Ascending aorta (tissue), 2 donors: ENCODE measurements at regions not wholly inside any gene's neighbourhood (a gene's known extent, or its start where the extent isn't known, plus 50 kb on each side); places are given as distances from the start of the nearest gene placed in this dataset.

Experiments used
- DNase-seq, 2 donors: peaks; one replicate each; pipeline ENCODE4 v3.0.0-alpha.2; 2019; ENCODE audit warnings: low spot score in 2 of 2
- H3K27ac ChIP-seq, 2 donors: fragments of 200-600 bp; sonication (generic); one replicate each; pipeline ENCODE4 v1.5.1; 2016 to 2017; ENCODE audit warnings: mild to moderate bottlenecking in 1 of 2
- H3K27me3 ChIP-seq: fragments of 200-600 bp; sonication (generic); one replicate; pipeline ENCODE4 v1.5.1; 2017
- H3K36me3 ChIP-seq, 2 donors: fragments of 200-600 bp; sonication (generic); one replicate each; pipeline ENCODE4 v1.5.1; 2016
- H3K4me1 ChIP-seq, 2 donors: fragments of 200-600 bp; sonication (generic); one replicate each; pipeline ENCODE4 v1.5.1; 2016 to 2017; ENCODE audit warnings: mild to moderate bottlenecking in 1 of 2
- H3K4me3 ChIP-seq, 2 donors: fragments of 200-600 bp; sonication (generic); one replicate each; pipeline ENCODE4 v1.5.1; 2016 to 2017; ENCODE audit warnings: mild to moderate bottlenecking in 1 of 2
- H3K9me3 ChIP-seq, 2 donors: fragments of 200-600 bp; sonication (generic); one replicate each; pipeline ENCODE4 v1.5.1; 2016
- CTCF ChIP-seq, 3 experiments: fragments of 200-600 bp in 2 of 3; fragments of 450-650 bp in 1 of 3; sonication (generic) in 2 of 3; IDR thresholded peaks; one replicate each; pipeline ENCODE4 v1.5.1; 2016 to 2019; ENCODE audit warnings: antibody characterized with exemption in 3 of 3, mild to moderate bottlenecking in 1 of 3, moderate library complexity in 1 of 3
- intact Hi-C: fragments of 100-400 bp; cut with DNase I; formaldehyde crosslinking; loops from one replicate; pipeline ENCODE4 v1.15.1; 2023

- no peak for TF ChIP-seq CTCF (IDR thresholded peaks at IDR 0.05)
- Histone ChIP-seq H3K4me1 (no peaks in the 10 kb centered on the region), H3K27ac (no peak overlapping the region), H3K4me3 (no peak overlapping the region), H3K27me3 (no peaks in the 10 kb centered on the region), H3K9me3 (no peaks in the 10 kb centered on the region), H3K36me3 (no peaks in the 10 kb centered on the region)
- no peak for DNase-seq
- intact Hi-C loops = no loop called here
These were observed 815.8 kb downstream of the BCL11B start for GRCh38 chr14:98456231-98456630.

DNA sequence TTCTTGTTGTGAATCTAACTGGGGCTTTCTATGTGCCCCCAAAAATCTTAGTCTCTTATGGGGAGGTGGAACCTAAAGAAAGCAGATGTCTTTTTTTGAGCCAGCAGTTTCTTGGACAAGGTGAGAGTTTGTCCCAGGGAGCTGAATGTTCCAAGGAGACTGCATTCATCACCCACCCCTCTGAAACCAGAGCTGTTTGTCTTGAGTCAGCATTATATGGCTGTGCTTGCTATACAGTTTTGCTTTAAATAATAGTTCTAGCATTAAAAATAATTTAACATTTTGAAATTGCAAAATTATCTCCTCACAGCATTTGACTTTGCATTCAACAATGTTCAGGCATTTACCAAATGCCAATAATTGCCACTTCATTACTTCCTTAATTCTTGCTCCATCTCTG is 813.3 kb downstream of the BCL11B start:
- Histone ChIP-seq H3K27me3 (no peaks in the 10 kb centered on the region), H3K4me1 (no peaks in the 10 kb centered on the region), H3K9me3 (no peaks in the 10 kb centered on the region), H3K36me3 (no peaks in the 10 kb centered on the region), H3K4me3 (no peak overlapping the region), H3K27ac (no peak overlapping the region)
- DNase-seq = no peak
- intact Hi-C loops = no loop called here
- TF ChIP-seq CTCF (IDR thresholded peaks at IDR 0.05) = no peak

GRCh38 chr14:98462908-98463307 is 809.1 kb downstream of the BCL11B start:
- Histone ChIP-seq H3K36me3 (no peaks in the 10 kb centered on the region), H3K27ac (no peak overlapping the region), H3K9me3 (no peaks in the 10 kb centered on the region), H3K27me3 (no peaks in the 10 kb centered on the region), H3K4me1 (no peaks in the 10 kb centered on the region), H3K4me3 (no peak overlapping the region)
- no peak for TF ChIP-seq CTCF (IDR thresholded peaks at IDR 0.05)
- intact Hi-C loops = no loop called here
- DNase-seq = no peak

GRCh38 chr14:98466807-98467206 is 805.2 kb downstream of the BCL11B start:
- no peaks in the 10 kb centered on the region for H3K36me3 ChIP-seq
- H3K4me1 ChIP-seq = no peaks in the 10 kb centered on the region
- H3K27ac ChIP-seq = no peak overlapping the region
- no peak for TF ChIP-seq CTCF (IDR thresholded peaks at IDR 0.05)
- H3K4me3 ChIP-seq = no peak overlapping the region
- H3K27me3 ChIP-seq = no peaks in the 10 kb centered on the region
- no peak for DNase-seq
- intact Hi-C loops = no loop called here
- no peaks in the 10 kb centered on the region for H3K9me3 ChIP-seq

DNA sequence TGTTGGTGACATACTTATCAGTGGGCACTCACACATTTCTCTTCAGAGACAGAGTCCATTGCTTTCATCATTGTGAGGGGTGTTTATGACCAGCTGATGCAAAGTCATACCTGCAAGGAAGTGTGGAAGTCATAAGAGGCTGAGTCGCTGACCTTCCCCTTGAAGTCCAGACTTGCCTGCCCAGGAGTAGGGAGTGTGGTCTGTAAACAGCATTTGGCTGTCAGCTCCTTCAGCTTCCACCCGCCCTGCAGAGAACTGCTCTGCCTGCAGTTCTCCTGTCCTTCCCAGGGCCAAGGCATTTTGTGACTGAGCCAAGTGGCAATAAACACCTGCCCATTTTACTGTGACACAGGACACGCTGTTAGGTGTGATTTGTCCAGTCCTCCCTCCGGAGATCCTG is 801.3 kb downstream of the BCL11B start:
- intact Hi-C loops = no loop called here
- Histone ChIP-seq H3K4me1 (no peaks in the 10 kb centered on the region), H3K27ac (no peak overlapping the region), H3K27me3 (no peaks in the 10 kb centered on the region), H3K36me3 (no peaks in the 10 kb centered on the region), H3K9me3 (no peaks in the 10 kb centered on the region), H3K4me3 (no peak overlapping the region)
- TF ChIP-seq CTCF (IDR thresholded peaks at IDR 0.05) = no peak
- no peak for DNase-seq

DNA sequence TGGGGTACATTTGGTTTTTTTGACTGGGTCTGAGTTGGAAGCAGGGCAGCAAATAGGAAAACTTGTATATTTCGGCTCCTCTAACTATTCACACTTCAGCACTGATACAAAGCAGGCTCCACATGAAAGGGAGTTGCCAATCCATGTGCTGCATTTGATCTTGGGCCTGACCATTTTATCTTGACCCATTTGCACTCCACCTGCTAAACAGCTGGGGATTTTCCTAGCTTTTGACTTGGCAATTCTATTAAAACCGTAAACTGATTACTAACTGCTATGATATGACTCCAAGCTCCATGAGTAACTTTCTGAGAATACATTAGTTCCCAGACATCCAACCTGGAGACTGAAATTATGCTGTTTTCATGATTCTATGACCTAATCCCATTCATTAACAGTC is 797.1 kb downstream of the BCL11B start:
- Histone ChIP-seq H3K4me1 (no peaks in the 10 kb centered on the region), H3K27me3 (no peaks in the 10 kb centered on the region), H3K27ac (no peak overlapping the region), H3K4me3 (no peak overlapping the region), H3K36me3 (no peaks in the 10 kb centered on the region), H3K9me3 (no peaks in the 10 kb centered on the region)
- no peak for TF ChIP-seq CTCF (IDR thresholded peaks at IDR 0.05)
- intact Hi-C loops = no loop called here
- DNase-seq = no peak
